A673 (cell line): ENCODE measurements at regions not wholly inside any gene's neighbourhood (a gene's known extent, or its start where the extent isn't known, plus 50 kb on each side); places are given as distances from the start of the nearest gene placed in this dataset.

Experiments used
- BruUV-seq: library from RNA; stranded (reverse); fragments of 400-500 nt; replicated peaks from 2 replicates; lab custom pipeline; 2021; lab: Mats Ljungman, UMichigan
- CTCF ChIA-PET: fragments of 300-600 bp; sonication (Branson Sonifier 250); formaldehyde crosslinking; loops from one replicate; lab custom pipeline; 2022; ENCODE audit warnings: antibody characterized with exemption; lab: Charles Lee
- POLR2A ChIA-PET: fragments of 300-600 bp; sonication (Branson Sonifier 250); formaldehyde crosslinking; loops from one replicate; lab custom pipeline; 2022; ENCODE audit warnings: antibody characterized with exemption; ENCODE audit not compliant: low non-redundant PET; lab: Charles Lee
- DNase-seq: peaks from one replicate; pipeline ENCODE4 v3.0.0-alpha.2; 2015; ENCODE audit warnings: low spot score
- H3K27ac ChIP-seq: fragments of 200-600 bp; sonication (generic); 2 replicates; pipeline ENCODE4 v1.5.1; 2016; ENCODE audit warnings: mixed run types, low read depth, mild to moderate bottlenecking, mixed read lengths, antibody characterized with exemption, low read length; ENCODE audit not compliant: poor library complexity, severe bottlenecking
- H3K27me3 ChIP-seq: fragments of 200-600 bp; sonication (generic); replicated peaks from 2 replicates; pipeline ENCODE4 v1.6.1; 2017; ENCODE audit warnings: mixed run types, low read depth, mild to moderate bottlenecking, mixed read lengths, antibody characterized with exemption, low read length; ENCODE audit not compliant: insufficient read depth, poor library complexity
- H3K36me3 ChIP-seq: fragments of 200-600 bp; sonication (generic); 2 replicates; pipeline ENCODE4 v1.6.1; 2016; ENCODE audit warnings: mixed run types, mild to moderate bottlenecking, mixed read lengths, antibody characterized with exemption, low read length; ENCODE audit not compliant: insufficient read depth, poor library complexity, severe bottlenecking
- H3K4me1 ChIP-seq: fragments of 200-600 bp; sonication (generic); 2 replicates; pipeline ENCODE4 v1.6.1; 2017; ENCODE audit warnings: mixed run types, mild to moderate bottlenecking, mixed read lengths, antibody characterized with exemption, low read length; ENCODE audit not compliant: insufficient read depth, poor library complexity, severe bottlenecking
- H3K4me3 ChIP-seq: fragments of 200-600 bp; sonication (generic); 2 replicates; pipeline ENCODE4 v1.5.1; 2016; ENCODE audit warnings: low read depth, mixed run types, mild to moderate bottlenecking, mixed read lengths, low read length; ENCODE audit not compliant: poor library complexity, severe bottlenecking
- H3K9me3 ChIP-seq: fragments of 200-600 bp; sonication (generic); 2 replicates; pipeline ENCODE4 v1.6.1; 2016; ENCODE audit warnings: mixed run types, low read depth, mild to moderate bottlenecking, mixed read lengths, antibody characterized with exemption, low read length; ENCODE audit not compliant: poor library complexity, severe bottlenecking
- CTCF ChIP-seq: fragments of 300-800, 200-600 bp; sonication (generic); conservative IDR thresholded peaks from 2 replicates; pipeline ENCODE4 v1.5.1; 2017; ENCODE audit warnings: low read depth, mild to moderate bottlenecking, antibody characterized with exemption, low read length, moderate library complexity, mixed read lengths
- EZH2 ChIP-seq: fragments of 200-600 bp; sonication (generic); IDR thresholded peaks from 2 replicates; pipeline ENCODE4 v1.6.1; 2017; ENCODE audit warnings: borderline replicate concordance, low read depth, mild to moderate bottlenecking, mixed read lengths, antibody characterized with exemption, low read length; ENCODE audit not compliant: poor library complexity, severe bottlenecking
- intact Hi-C: fragments of 100-400 bp; cut with micrococcal nuclease; formaldehyde crosslinking; loops from one replicate; pipeline ENCODE4 v1.10.0; 2022; ENCODE audit not compliant: unreplicated experiment

- no peak for TF ChIP-seq EZH2
- TF ChIP-seq CTCF: no peak
- Histone ChIP-seq H3K36me3 (no peaks in the 10 kb centered on the region), H3K27ac (no peak overlapping the region), H3K27me3 (no peaks in the 10 kb centered on the region), H3K4me1 (no peaks in the 10 kb centered on the region), H3K4me3 (no peak overlapping the region), H3K9me3 (no peaks in the 10 kb centered on the region)
- intact Hi-C loops: no loop called here
- DNase-seq: no peak
- POLR2A ChIA-PET: no interaction called here
- BruUV-seq: no TSS peak
- CTCF ChIA-PET: no interaction called here
Measured at GRCh38 chr22:49111085-49111484, 716.6 kb downstream of the BRD1 start.

- no peak for TF ChIP-seq CTCF
- TF ChIP-seq EZH2: no peak
- no peaks in the 10 kb centered on the region for H3K9me3 ChIP-seq
- intact Hi-C loops: no loop called here
- no peaks in the 10 kb centered on the region for H3K27me3 ChIP-seq
- H3K4me3 ChIP-seq: no peak overlapping the region
- H3K36me3 ChIP-seq: no peaks in the 10 kb centered on the region
- no peaks in the 10 kb centered on the region for H3K4me1 ChIP-seq
- ChIA-PET CTCF (no interaction called here), POLR2A (no interaction called here)
- no TSS peak for BruUV-seq
- no peak overlapping the region for H3K27ac ChIP-seq
- DNase-seq: no peak
Measured at GRCh38 chr22:49108636-49109315, 718.9 kb downstream of the BRD1 start.

- BruUV-seq: no TSS peak
- Histone ChIP-seq H3K4me3 (no peak overlapping the region), H3K36me3 (no peaks in the 10 kb centered on the region), H3K27ac (no peak overlapping the region), H3K9me3 (no peaks in the 10 kb centered on the region), H3K4me1 (no peaks in the 10 kb centered on the region), H3K27me3 (no peaks in the 10 kb centered on the region)
- DNase-seq: no peak
- ChIA-PET POLR2A (no interaction called here), CTCF (no interaction called here)
- intact Hi-C loops: no loop called here
- no peak for TF ChIP-seq CTCF
- TF ChIP-seq EZH2: no peak
Measured at GRCh38 chr22:49107961-49108530, 719.6 kb downstream of the BRD1 start.
